ENCODE measurements at regions not wholly inside any gene's neighbourhood (a gene's known extent, or its start where the extent isn't known, plus 50 kb on each side); places are given as distances from the start of the nearest gene placed in this dataset.

DNA sequence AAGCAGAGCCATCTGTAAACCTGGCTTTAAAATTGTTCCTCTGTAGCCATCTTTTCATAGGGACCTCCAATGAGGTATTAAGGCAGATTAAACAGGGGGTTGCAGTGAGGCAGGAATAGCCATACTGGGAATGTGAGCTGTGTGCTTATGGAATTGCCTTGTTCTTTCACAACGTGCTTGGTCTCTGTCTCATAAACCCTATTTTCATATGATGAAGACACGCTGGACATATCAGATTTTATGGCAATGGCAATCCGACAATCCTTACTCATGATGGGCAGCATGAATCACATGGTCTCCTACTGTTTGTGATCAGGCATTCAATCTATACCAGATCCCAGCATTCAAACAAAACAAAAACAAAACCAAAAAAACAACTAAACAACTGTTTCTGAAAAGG lies 418.9 kb upstream of the NRP1 start:
- H3K79me2 ChIP-seq (ENCODE audit: control insufficient read depth in 1 of 2, insufficient read depth in 2 of 2, low read length in 2 of 2), result no peaks in the 10 kb centered on the region
- no peaks in the 10 kb centered on the region for H3K9me3 ChIP-seq (ENCODE audit: insufficient read depth in 2 of 2, low read depth in 1 of 2, low read length in 1 of 2)
- no peak overlapping the region for H3K18ac ChIP-seq (ENCODE audit: extremely low read depth, low read length)
- no peak overlapping the region for H2BK5ac ChIP-seq (ENCODE audit: low read depth, low read length)
- POLR2A ChIA-PET (ENCODE audit: partially characterized antibody), result no interaction called here
- no peak overlapping the region for H3K14ac ChIP-seq (ENCODE audit: insufficient read length)
- H3K23me2 ChIP-seq (ENCODE audit: low read depth, low read length), result no peaks in the 10 kb centered on the region
- no peaks in the 10 kb centered on the region for H4K20me1 ChIP-seq (replicated peaks in 1 of 2; ENCODE audit: control insufficient read depth in 1 of 2, insufficient read depth in 2 of 2, low read length in 2 of 2)
- H3K27me3 ChIP-seq (replicated peaks in 1 of 4; ENCODE audit: control insufficient read depth in 3 of 4, extremely low read depth in 1 of 4, insufficient read depth in 3 of 4, low read length in 3 of 4), result no peaks in the 10 kb centered on the region
- no peak for DNase-seq (ENCODE audit: low read depth in 1 of 2, low spot score in 2 of 2)
- no peak overlapping the region for H3K27ac ChIP-seq (ENCODE audit: low read depth, low read length)
- H3K23ac ChIP-seq (ENCODE audit: insufficient read length), result no peak overlapping the region
- WGBS, 2 experiments (ENCODE audit: extremely low coverage in 1 of 2, insufficient coverage in 1 of 2, insufficient read length in 1 of 2, insufficient replicate concordance in 2 of 2, low coverage in 1 of 2, low lambda C conversion rate in 2 of 2, missing lambda C conversion rate in 1 of 2), result 87% methylated on average over 3 of the region's 3 CpGs; no CpG with 5 or more reads in 1 of the 2 experiments
- H3K4me1 ChIP-seq (replicated peaks in 1 of 4; ENCODE audit: control insufficient read depth in 3 of 4, insufficient read depth in 4 of 4, low read length in 3 of 4), result no peaks in the 10 kb centered on the region
- no peak overlapping the region for H4K91ac ChIP-seq (replicated peaks; ENCODE audit: insufficient read length, low read length)
- CTCF ChIA-PET (ENCODE audit: partially characterized antibody), result no interaction called here
- no peaks in the 10 kb centered on the region for H3K79me1 ChIP-seq (ENCODE audit: low read depth, low read length)
- no peak overlapping the region for H3K4me2 ChIP-seq (ENCODE audit: insufficient read depth in 1 of 2, low read depth in 2 of 2, low read length in 2 of 2)
- H2AFZ ChIP-seq (ENCODE audit: low read length), result no peak overlapping the region
- H4K8ac ChIP-seq (ENCODE audit: extremely low read depth, insufficient read depth, low read length), result no peak overlapping the region
- no peak overlapping the region for H4K5ac ChIP-seq (ENCODE audit: insufficient read length, low read depth, low read length)
- H2BK120ac ChIP-seq (replicated peaks; ENCODE audit: low read depth, low read length), result no peak overlapping the region
- H2AK5ac ChIP-seq (ENCODE audit: low read depth, low read length), result no peak overlapping the region
- H3K4me3 ChIP-seq (ENCODE audit: extremely low read depth in 1 of 4, insufficient read depth in 2 of 4, low read depth in 3 of 4, low read length in 4 of 4), result no peak overlapping the region
- no peak overlapping the region for H2BK15ac ChIP-seq (ENCODE audit: low read length)
- H3K4ac ChIP-seq (replicated peaks; ENCODE audit: insufficient read length, low read depth, low read length), result no peak overlapping the region
- no peak overlapping the region for H2BK20ac ChIP-seq (ENCODE audit: low read length)
- H3K9ac ChIP-seq (replicated peaks in 1 of 4; ENCODE audit: extremely low read depth in 1 of 4, low read depth in 3 of 4, low read length in 3 of 4), result no peak overlapping the region
- no peak overlapping the region for H2BK12ac ChIP-seq (ENCODE audit: low read depth, low read length)
- no peak overlapping the region for H3K56ac ChIP-seq (replicated peaks; ENCODE audit: insufficient read length, low read depth, low read length)
- no peaks in the 10 kb centered on the region for H3K36me3 ChIP-seq (ENCODE audit: control insufficient read depth in 2 of 4, insufficient read depth in 4 of 4, low read length in 3 of 4)
- no peak for FAIRE-seq
- TF ChIP-seq YY1 (IDR thresholded peaks at IDR 0.05; ENCODE audit: low read depth, low read length) (no peak), SRF (IDR thresholded peaks at IDR 0.05; ENCODE audit: low read depth, low read length) (no peak), SAP30 (IDR thresholded peaks at IDR 0.05; ENCODE audit: insufficient read depth, insufficient replicate concordance, low read length) (no peak), BCL11A (IDR thresholded peaks at IDR 0.05; ENCODE audit: low read depth in 2 of 2, low read length in 2 of 2) (no peak), TCF12 (IDR thresholded peaks at IDR 0.05; ENCODE audit: low read depth, low read length) (no peak), CREB1 (IDR thresholded peaks at IDR 0.05) (no peak), PHF8 (conservative IDR thresholded peaks at IDR 0.05; ENCODE audit: low read depth, low read length) (no peak), SIRT6 (IDR thresholded peaks at IDR 0.05; ENCODE audit: low read length) (no peak), CHD1 (IDR thresholded peaks at IDR 0.05; ENCODE audit: low read depth, low read length) (no peak), CBX5 (IDR thresholded peaks at IDR 0.05; ENCODE audit: low read depth, low read length) (no peak), RNF2 (IDR thresholded peaks at IDR 0.05; ENCODE audit: borderline replicate concordance, low read depth, low read length, missing control alignments, poor library complexity, severe bottlenecking) (no peak), CTBP2 (IDR thresholded peaks at IDR 0.05; ENCODE audit: borderline replicate concordance, insufficient read depth, insufficient read length, low read length) (no peak), JUND (IDR thresholded peaks at IDR 0.05; ENCODE audit: low read length) (no peak), POLR2A (IDR thresholded peaks at IDR 0.05; ENCODE audit: control extremely low read depth in 1 of 2, low read depth in 2 of 2, low read length in 2 of 2) (no peak)
- TF ChIP-seq, protein P1, sequence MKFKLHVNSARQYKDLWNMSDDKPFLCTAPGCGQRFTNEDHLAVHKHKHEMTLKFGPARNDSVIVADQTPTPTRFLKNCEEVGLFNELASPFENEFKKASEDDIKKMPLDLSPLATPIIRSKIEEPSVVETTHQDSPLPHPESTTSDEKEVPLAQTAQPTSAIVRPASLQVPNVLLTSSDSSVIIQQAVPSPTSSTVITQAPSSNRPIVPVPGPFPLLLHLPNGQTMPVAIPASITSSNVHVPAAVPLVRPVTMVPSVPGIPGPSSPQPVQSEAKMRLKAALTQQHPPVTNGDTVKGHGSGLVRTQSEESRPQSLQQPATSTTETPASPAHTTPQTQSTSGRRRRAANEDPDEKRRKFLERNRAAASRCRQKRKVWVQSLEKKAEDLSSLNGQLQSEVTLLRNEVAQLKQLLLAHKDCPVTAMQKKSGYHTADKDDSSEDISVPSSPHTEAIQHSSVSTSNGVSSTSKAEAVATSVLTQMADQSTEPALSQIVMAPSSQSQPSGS (IDR thresholded peaks at IDR 0.05; ENCODE audit: low read length), result no peak

Data from H1 (cell line).